Tibial nerve (tissue), 4 donors: ENCODE measurements at regions not wholly inside any gene's neighbourhood (a gene's known extent, or its start where the extent isn't known, plus 50 kb on each side); places are given as distances from the start of the nearest gene placed in this dataset.

ENCODE experiments used
- CTCF ChIP-seq, 5 experiments: fragments of 200-600 bp in 3 of 5; fragments of 450-650 bp in 2 of 5; sonication (generic) in 3 of 5; IDR thresholded peaks; one replicate each; pipeline ENCODE4 v1.5.1; 2016 to 2019; ENCODE audit warnings: antibody characterized with exemption in 5 of 5, mild to moderate bottlenecking in 3 of 5, moderate library complexity in 2 of 5
- EP300 ChIP-seq, 2 donors: sonication (generic); formaldehyde crosslinking; IDR thresholded peaks; one replicate each; pipeline ENCODE4 v1.6.1; 2017; ENCODE audit warnings: antibody characterized with exemption in 2 of 2, mild to moderate bottlenecking in 1 of 2
- POLR2A ChIP-seq, 2 donors: fragments of 450-650 bp; IDR thresholded peaks; one replicate each; pipeline ENCODE4 v1.6.1; 2017; ENCODE audit warnings: antibody characterized with exemption in 2 of 2, mild to moderate bottlenecking in 2 of 2, moderate library complexity in 2 of 2

GRCh38 chr1:216916890-216917438 is 193.7 kb upstream of the ESRRG start:
- TF ChIP-seq POLR2A (IDR thresholded peaks at IDR 0.05) (no peak), CTCF (IDR thresholded peaks at IDR 0.05) (no peak), EP300 (IDR thresholded peaks at IDR 0.05) (no peak)
